ENCODE measurements at regions not wholly inside any gene's neighbourhood (a gene's known extent, or its start where the extent isn't known, plus 50 kb on each side); places are given as distances from the start of the nearest gene placed in this dataset.

GRCh38 chr9:27749838-27750237, 176.6 kb upstream of the C9orf72 start:
- peaks cover 0 to 4% (median 4%) of the 10 kb centered on the region in 3 experiments; a peak in 2 of 7 replicates for H3K36me3 Mint-ChIP-seq (ENCODE audit: insufficient read depth in 1 of 3, low read depth in 3 of 3)

More at GRCh38 chr9:27749838-27750237, 176.6 kb upstream of the C9orf72 start:
- Histone ChIP-seq H3K14ac (ENCODE audit: insufficient read depth, low read length) (no peak overlapping the region), H3K4ac (ENCODE audit: low read depth, low read length) (no peak overlapping the region), H3K27me3 (ENCODE audit: insufficient read depth, low read length) (no peaks in the 10 kb centered on the region), H3K4me1 (ENCODE audit: insufficient read depth, low read length) (peaks cover 16% of the 10 kb centered on the region), H2BK120ac (ENCODE audit: low read depth, low read length, poor library complexity, severe bottlenecking) (no peak overlapping the region), H4K20me1 (ENCODE audit: control insufficient read depth, insufficient read depth, insufficient read length) (no peaks in the 10 kb centered on the region), H3K4me2 (ENCODE audit: insufficient read depth, insufficient read length, low read length) (peak overlapping the region; percentile 32), H2BK5ac (ENCODE audit: insufficient read length, low read length) (no peak overlapping the region), H2BK12ac (ENCODE audit: insufficient read length, low read depth, low read length) (no peak overlapping the region), H2AK5ac (ENCODE audit: insufficient read length, low read length) (no peak overlapping the region), H3K23me2 (ENCODE audit: insufficient read length, low read depth, low read length, poor library complexity, severe bottlenecking) (no peaks in the 10 kb centered on the region), H2AFZ (ENCODE audit: low read length) (no peak overlapping the region), H3K23ac (ENCODE audit: insufficient read length, low read depth, low read length) (no peak overlapping the region), H3K27ac (ENCODE audit: insufficient read length, low read depth, low read length) (peak overlapping the region; percentile 91), H3T11ph (ENCODE audit: low read length) (no peak overlapping the region), H2BK20ac (ENCODE audit: low read depth, low read length, poor library complexity, severe bottlenecking) (no peak overlapping the region), H3K56ac (ENCODE audit: insufficient read length, low read depth, low read length) (no peak overlapping the region), H4K8ac (replicated peaks; ENCODE audit: insufficient read length, low read depth, low read length) (no peak overlapping the region), H4K5ac (ENCODE audit: insufficient read length, low read depth, low read length) (no peak overlapping the region), H3K79me2 (ENCODE audit: insufficient read depth, low read length) (no peaks in the 10 kb centered on the region), H4K91ac (ENCODE audit: insufficient read length, low read depth, low read length) (no peak overlapping the region), H2BK15ac (ENCODE audit: low read depth, low read length) (no peak overlapping the region), H3K79me1 (ENCODE audit: insufficient read depth, low read depth, low read length, poor library complexity, severe bottlenecking) (no peaks in the 10 kb centered on the region), H3K9ac (ENCODE audit: extremely low read depth, insufficient read length, low read length) (no peak overlapping the region), H3K18ac (ENCODE audit: insufficient read length, low read depth, low read length) (no peak overlapping the region), H3K9me3 (ENCODE audit: control insufficient read depth, low read depth, low read length) (no peaks in the 10 kb centered on the region)
- peak; percentile 87 for DNase-seq
- Mint-ChIP-seq H3K4me3 (0 out of 5 replicates have a peak overlapping the region, but pooled peaks of 1 of the 2 experiments have one; percentile 6), H3K27ac (peak overlapping the region; percentile 88 to 98 (median 90); a peak in 6 of 7 replicates), H3K9me3 (no peaks in the 10 kb centered on the region), H3K27me3 (ENCODE audit: low read depth) (no peaks in the 10 kb centered on the region), H3K4me1 (peaks cover 44 to 57% of the 10 kb centered on the region in 2 experiments)
- no peak for TF ChIP-seq CTCF (conservative IDR thresholded peaks at IDR 0.05)
- no CpG with 5 or more reads among the region's 2 CpGs for WGBS (ENCODE audit: extremely low coverage, insufficient read length, low lambda C conversion rate)

Data from H9 (cell line).